ENCODE measurements at regions not wholly inside any gene's neighbourhood (a gene's known extent, or its start where the extent isn't known, plus 50 kb on each side); places are given as distances from the start of the nearest gene placed in this dataset.
A peak's percentile ranks its signal among the peaks of the same experiment; 100 is the strongest.
"Not testable (repeated sequence)": the region's sequence is repeated elsewhere in the genome, so short reads cannot be mapped to it uniquely, and the experiment has no call there.

DNA sequence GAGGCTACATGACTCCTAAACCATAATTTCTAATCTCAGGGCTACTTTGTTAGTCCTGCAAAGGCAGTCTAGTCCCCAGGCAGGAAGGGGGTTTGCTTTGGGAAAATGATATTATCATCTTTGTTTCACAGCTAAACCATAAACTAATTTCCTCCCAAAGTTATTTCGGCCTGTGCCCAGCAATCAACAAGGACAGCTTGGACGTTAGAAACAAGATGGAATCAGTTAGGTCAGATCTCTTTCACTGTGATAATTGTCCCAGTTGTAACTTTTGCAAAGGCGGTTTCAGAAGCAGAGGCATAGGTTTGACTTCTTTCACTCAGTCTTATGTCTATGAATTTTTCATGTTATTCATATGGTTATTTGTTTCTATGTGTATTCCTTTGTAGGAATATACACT lies 119.1 kb downstream of the PPIAL4G start:
- POLR2A ChIA-PET: interaction anchor here (1.1 kb wide), 1 partner anchor 24 kb away, joined by 4 read pairs; no protein-coding TSS in a partner anchor
- H3K4me1 ChIP-seq (ENCODE audit: control insufficient read depth, insufficient read depth, low read length); ATAC-seq; intact Hi-C loops (cut with micrococcal nuclease; ENCODE audit: unreplicated experiment); DNase-seq (ENCODE audit: low read depth, low spot score); H3K27ac ChIP-seq (ENCODE audit: low read length); BruUV-seq (replicated peaks); H3K36me3 ChIP-seq (ENCODE audit: control insufficient read depth, insufficient read depth, low read length); CTCF ChIA-PET; in situ Hi-C loops (cut with HindIII; ENCODE audit: low pct_unique_long_range_greater_than_20kb, low sequenced_read_pairs); H3K27me3 ChIP-seq (ENCODE audit: control insufficient read depth, insufficient read depth, low read length); H3K4me3 ChIP-seq (ENCODE audit: low read depth in 2 of 2, low read length in 2 of 2); H3K9me3 ChIP-seq (ENCODE audit: control insufficient read depth, insufficient read depth, low read depth, low read length): not testable (repeated sequence)

DNA sequence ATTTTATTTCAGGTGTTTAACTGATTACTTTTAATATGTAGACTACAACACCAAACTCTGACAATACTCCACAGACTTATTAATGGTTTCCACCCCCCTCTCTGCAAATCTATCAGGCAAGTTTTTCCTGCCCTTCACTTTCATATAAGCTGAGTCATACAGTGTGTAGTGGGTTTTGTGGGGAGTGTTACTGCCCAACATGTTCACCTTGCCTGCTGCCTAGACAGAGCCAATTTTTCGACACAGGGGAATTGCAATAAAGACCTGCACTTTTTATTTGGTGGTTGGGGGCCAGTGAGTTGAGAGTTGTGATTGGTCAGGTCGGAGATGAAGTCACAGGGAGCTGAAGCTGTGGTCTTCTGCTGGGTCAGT lies 119.7 kb downstream of the PPIAL4G start:
- Histone ChIP-seq H3K27ac (ENCODE audit: low read length) (no peak overlapping the region), H3K4me3 (ENCODE audit: low read depth in 2 of 2, low read length in 2 of 2) (no peak overlapping the region), H3K4me1 (ENCODE audit: control insufficient read depth, insufficient read depth, low read length) (peaks cover 3% of the 10 kb centered on the region), H3K27me3 (ENCODE audit: control insufficient read depth, insufficient read depth, low read length) (no peaks in the 10 kb centered on the region), H3K9me3 (ENCODE audit: control insufficient read depth, insufficient read depth, low read depth, low read length) (no peaks in the 10 kb centered on the region), H3K36me3 (ENCODE audit: control insufficient read depth, insufficient read depth, low read length) (no peaks in the 10 kb centered on the region)
- POLR2A ChIA-PET: interaction anchor here (1.1 kb wide), 1 partner anchor 25 kb away, joined by 4 read pairs; no protein-coding TSS in a partner anchor
- BruUV-seq (replicated peaks): no TSS peak
- DNase-seq (ENCODE audit: low read depth, low spot score) (no peak), ATAC-seq (no peak)
- in situ Hi-C loops (cut with HindIII; ENCODE audit: low pct_unique_long_range_greater_than_20kb, low sequenced_read_pairs): no loop called here
- no peak for TF ChIP-seq POLR2AphosphoS5 (IDR thresholded peaks at IDR 0.05; ENCODE audit: low read depth, low read length)
- TF ChIP-seq, protein P1, sequence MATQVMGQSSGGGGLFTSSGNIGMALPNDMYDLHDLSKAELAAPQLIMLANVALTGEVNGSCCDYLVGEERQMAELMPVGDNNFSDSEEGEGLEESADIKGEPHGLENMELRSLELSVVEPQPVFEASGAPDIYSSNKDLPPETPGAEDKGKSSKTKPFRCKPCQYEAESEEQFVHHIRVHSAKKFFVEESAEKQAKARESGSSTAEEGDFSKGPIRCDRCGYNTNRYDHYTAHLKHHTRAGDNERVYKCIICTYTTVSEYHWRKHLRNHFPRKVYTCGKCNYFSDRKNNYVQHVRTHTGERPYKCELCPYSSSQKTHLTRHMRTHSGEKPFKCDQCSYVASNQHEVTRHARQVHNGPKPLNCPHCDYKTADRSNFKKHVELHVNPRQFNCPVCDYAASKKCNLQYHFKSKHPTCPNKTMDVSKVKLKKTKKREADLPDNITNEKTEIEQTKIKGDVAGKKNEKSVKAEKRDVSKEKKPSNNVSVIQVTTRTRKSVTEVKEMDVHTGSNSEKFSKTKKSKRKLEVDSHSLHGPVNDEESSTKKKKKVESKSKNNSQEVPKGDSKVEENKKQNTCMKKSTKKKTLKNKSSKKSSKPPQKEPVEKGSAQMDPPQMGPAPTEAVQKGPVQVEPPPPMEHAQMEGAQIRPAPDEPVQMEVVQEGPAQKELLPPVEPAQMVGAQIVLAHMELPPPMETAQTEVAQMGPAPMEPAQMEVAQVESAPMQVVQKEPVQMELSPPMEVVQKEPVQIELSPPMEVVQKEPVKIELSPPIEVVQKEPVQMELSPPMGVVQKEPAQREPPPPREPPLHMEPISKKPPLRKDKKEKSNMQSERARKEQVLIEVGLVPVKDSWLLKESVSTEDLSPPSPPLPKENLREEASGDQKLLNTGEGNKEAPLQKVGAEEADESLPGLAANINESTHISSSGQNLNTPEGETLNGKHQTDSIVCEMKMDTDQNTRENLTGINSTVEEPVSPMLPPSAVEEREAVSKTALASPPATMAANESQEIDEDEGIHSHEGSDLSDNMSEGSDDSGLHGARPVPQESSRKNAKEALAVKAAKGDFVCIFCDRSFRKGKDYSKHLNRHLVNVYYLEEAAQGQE (IDR thresholded peaks at IDR 0.05; ENCODE audit: insufficient read depth in 1 of 2, low read depth in 2 of 2, low read length in 1 of 2): no peak
- TF ChIP-seq, protein P2, sequence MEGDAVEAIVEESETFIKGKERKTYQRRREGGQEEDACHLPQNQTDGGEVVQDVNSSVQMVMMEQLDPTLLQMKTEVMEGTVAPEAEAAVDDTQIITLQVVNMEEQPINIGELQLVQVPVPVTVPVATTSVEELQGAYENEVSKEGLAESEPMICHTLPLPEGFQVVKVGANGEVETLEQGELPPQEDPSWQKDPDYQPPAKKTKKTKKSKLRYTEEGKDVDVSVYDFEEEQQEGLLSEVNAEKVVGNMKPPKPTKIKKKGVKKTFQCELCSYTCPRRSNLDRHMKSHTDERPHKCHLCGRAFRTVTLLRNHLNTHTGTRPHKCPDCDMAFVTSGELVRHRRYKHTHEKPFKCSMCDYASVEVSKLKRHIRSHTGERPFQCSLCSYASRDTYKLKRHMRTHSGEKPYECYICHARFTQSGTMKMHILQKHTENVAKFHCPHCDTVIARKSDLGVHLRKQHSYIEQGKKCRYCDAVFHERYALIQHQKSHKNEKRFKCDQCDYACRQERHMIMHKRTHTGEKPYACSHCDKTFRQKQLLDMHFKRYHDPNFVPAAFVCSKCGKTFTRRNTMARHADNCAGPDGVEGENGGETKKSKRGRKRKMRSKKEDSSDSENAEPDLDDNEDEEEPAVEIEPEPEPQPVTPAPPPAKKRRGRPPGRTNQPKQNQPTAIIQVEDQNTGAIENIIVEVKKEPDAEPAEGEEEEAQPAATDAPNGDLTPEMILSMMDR (IDR thresholded peaks at IDR 0.05): no peak
- no peak for TF ChIP-seq SIN3A (IDR thresholded peaks at IDR 0.05; ENCODE audit: borderline replicate concordance, insufficient read depth, low read depth, low read length)
- TF ChIP-seq TCF7L2 (IDR thresholded peaks at IDR 0.05; ENCODE audit: low read depth, low read length): no peak
- intact Hi-C loops (cut with micrococcal nuclease; ENCODE audit: unreplicated experiment): no loop called here
- CTCF ChIA-PET: no interaction called here

GRCh38 chr1:148362626-148363438 lies 120.3 kb downstream of the PPIAL4G start:
- no TSS peak for BruUV-seq (replicated peaks)
- intact Hi-C loops (cut with micrococcal nuclease; ENCODE audit: unreplicated experiment): no loop called here
- ChIA-PET CTCF (no interaction called here), POLR2A (no interaction called here)
- no peaks in the 10 kb centered on the region for H3K9me3 ChIP-seq (ENCODE audit: control insufficient read depth, insufficient read depth, low read depth, low read length)
- peak; percentile 96 for ATAC-seq
- peak overlapping the region; percentile 61; the same call in 1 of the 2 replicates for H3K27ac ChIP-seq (ENCODE audit: low read length)
- TF ChIP-seq, protein P1 (IDR thresholded peaks at IDR 0.05; ENCODE audit: insufficient read depth in 1 of 2, low read depth in 2 of 2, low read length in 1 of 2): no peak
- TF ChIP-seq SIN3A (IDR thresholded peaks at IDR 0.05; ENCODE audit: borderline replicate concordance, insufficient read depth, low read depth, low read length) (no peak), POLR2AphosphoS5 (IDR thresholded peaks at IDR 0.05; ENCODE audit: low read depth, low read length) (no peak), TCF7L2 (IDR thresholded peaks at IDR 0.05; ENCODE audit: low read depth, low read length) (no peak)
- TF ChIP-seq, protein P2 (IDR thresholded peaks at IDR 0.05): no peak
- DNase-seq (ENCODE audit: low read depth, low spot score): no peak
- H3K4me1 ChIP-seq (ENCODE audit: control insufficient read depth, insufficient read depth, low read length): peaks cover 3% of the 10 kb centered on the region
- H3K36me3 ChIP-seq (ENCODE audit: control insufficient read depth, insufficient read depth, low read length): no peaks in the 10 kb centered on the region
- peak overlapping the region; percentile 32 to 42 for H3K4me3 ChIP-seq (ENCODE audit: low read depth in 2 of 2, low read length in 2 of 2)
- in situ Hi-C loops (cut with HindIII; ENCODE audit: low pct_unique_long_range_greater_than_20kb, low sequenced_read_pairs): no loop called here
- H3K27me3 ChIP-seq (ENCODE audit: control insufficient read depth, insufficient read depth, low read length): no peaks in the 10 kb centered on the region
